ENCODE measurements at regions not wholly inside any gene's neighbourhood (a gene's known extent, or its start where the extent isn't known, plus 50 kb on each side); places are given as distances from the start of the nearest gene placed in this dataset.
"Not testable (repeated sequence)": the region's sequence is repeated elsewhere in the genome, so short reads cannot be mapped to it uniquely, and the experiment has no call there.

DNA sequence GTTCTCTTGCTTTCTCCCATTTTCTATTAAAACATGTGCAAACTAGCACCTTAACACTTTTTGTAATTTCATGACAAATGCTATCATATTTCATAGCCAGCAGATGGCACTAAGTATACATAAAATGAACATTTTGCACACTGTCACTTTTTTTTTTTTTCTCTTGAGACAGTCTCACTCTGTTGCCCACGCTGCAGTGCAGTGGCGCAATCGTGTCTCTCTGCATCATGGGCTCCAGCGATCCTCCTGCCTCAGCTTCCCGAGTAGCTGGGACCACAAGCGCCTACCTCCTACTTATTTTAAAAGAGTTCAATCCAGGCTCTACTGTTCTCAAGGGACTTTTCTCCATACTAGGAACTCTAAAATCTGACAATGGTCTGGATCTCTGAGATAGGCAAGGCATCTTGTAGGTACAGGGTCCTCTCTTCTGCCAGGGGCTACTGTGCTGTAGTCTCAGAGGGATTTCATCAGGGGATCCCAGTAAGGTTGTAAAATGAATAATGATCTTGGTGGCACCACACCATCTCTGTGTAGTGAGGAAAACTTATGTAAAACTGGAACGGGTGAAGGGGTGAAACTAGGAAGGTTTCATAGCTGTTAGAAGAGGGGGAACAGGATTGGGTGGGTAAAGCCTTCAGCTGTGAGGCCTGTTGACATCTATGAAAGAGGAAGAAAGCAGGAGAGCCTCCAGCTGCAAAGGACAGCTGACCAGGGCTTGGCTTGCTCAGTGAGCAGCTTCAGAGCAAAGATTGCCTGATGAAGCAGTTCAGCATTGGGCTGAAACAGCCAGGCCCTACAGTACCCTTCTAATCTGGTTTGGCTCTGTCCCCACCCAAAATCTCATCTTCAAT is 196.9 kb downstream of the AVL9 start:
- H4K20me1 ChIP-seq (ENCODE audit: insufficient read depth, low read length); H3K9me2 ChIP-seq (ENCODE audit: insufficient read depth, low read length); BruUV-seq (replicated peaks); H3K9me3 ChIP-seq (ENCODE audit: low read length); H3K79me2 ChIP-seq (ENCODE audit: insufficient read depth, low read depth, low read length); CTCF ChIA-PET (ENCODE audit: unreplicated experiment); H3K4me1 ChIP-seq (ENCODE audit: insufficient read depth, low read length, poor library complexity, severe bottlenecking); H3K36me3 ChIP-seq (ENCODE audit: insufficient read depth, low read length); H3K27ac ChIP-seq (ENCODE audit: low read depth, low read length, poor library complexity, severe bottlenecking): not testable (repeated sequence)
- Histone ChIP-seq H3K4me3 (ENCODE audit: low read depth, low read length, poor library complexity, severe bottlenecking) (peak overlapping the region; percentile 26), H2AFZ (ENCODE audit: low read length) (peak overlapping the region; percentile 94), H3K4me2 (ENCODE audit: low read length) (peak overlapping the region; percentile 64)
- TF ChIP-seq, protein P1, sequence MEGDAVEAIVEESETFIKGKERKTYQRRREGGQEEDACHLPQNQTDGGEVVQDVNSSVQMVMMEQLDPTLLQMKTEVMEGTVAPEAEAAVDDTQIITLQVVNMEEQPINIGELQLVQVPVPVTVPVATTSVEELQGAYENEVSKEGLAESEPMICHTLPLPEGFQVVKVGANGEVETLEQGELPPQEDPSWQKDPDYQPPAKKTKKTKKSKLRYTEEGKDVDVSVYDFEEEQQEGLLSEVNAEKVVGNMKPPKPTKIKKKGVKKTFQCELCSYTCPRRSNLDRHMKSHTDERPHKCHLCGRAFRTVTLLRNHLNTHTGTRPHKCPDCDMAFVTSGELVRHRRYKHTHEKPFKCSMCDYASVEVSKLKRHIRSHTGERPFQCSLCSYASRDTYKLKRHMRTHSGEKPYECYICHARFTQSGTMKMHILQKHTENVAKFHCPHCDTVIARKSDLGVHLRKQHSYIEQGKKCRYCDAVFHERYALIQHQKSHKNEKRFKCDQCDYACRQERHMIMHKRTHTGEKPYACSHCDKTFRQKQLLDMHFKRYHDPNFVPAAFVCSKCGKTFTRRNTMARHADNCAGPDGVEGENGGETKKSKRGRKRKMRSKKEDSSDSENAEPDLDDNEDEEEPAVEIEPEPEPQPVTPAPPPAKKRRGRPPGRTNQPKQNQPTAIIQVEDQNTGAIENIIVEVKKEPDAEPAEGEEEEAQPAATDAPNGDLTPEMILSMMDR (conservative IDR thresholded peaks at IDR 0.05; ENCODE audit: low read length): peak; percentile 69
- intact Hi-C loops (cut with micrococcal nuclease; ENCODE audit: unreplicated experiment): loop anchor here (5.0 kb wide), 1 partner anchor 415 kb away; the partner anchor contains the start of gene RP9
- peak; percentile 60 for DNase-seq (ENCODE audit: low spot score)
- POLR2A ChIA-PET: interaction anchor here (1.3 kb wide), 1 partner anchor 416 kb away, joined by 3 read pairs; no protein-coding TSS in a partner anchor

DNA sequence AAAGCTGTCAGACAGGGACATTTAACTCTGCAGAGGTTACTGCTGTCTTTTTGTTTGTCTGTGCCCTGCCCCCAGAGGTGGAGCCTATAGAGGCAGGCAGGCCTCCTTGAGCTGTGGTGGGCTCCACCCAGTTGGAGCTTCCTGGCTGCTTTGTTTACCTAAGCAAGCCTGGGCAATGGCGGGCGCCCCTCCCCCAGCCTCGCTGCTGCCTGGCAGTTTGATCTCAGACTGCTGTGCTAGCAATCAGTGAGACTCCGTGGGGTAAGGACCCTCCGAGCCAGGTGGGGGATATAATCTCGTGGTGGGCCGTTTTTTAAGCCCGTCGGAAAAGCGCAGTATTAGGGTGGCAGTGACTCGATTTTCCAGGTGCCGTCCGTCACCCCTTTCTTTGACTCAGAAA is 192.8 kb downstream of the AVL9 start:
- H3K79me2 ChIP-seq (ENCODE audit: insufficient read depth, low read depth, low read length); H3K4me3 ChIP-seq (ENCODE audit: low read depth, low read length, poor library complexity, severe bottlenecking); H3K9me2 ChIP-seq (ENCODE audit: insufficient read depth, low read length); H3K27ac ChIP-seq (ENCODE audit: low read depth, low read length, poor library complexity, severe bottlenecking); BruUV-seq (replicated peaks); H3K9me3 ChIP-seq (ENCODE audit: low read length); CTCF ChIA-PET (ENCODE audit: unreplicated experiment); H3K36me3 ChIP-seq (ENCODE audit: insufficient read depth, low read length); intact Hi-C loops (cut with micrococcal nuclease; ENCODE audit: unreplicated experiment); H4K20me1 ChIP-seq (ENCODE audit: insufficient read depth, low read length); H3K4me1 ChIP-seq (ENCODE audit: insufficient read depth, low read length, poor library complexity, severe bottlenecking); DNase-seq (ENCODE audit: low spot score); H2AFZ ChIP-seq (ENCODE audit: low read length); H3K4me2 ChIP-seq (ENCODE audit: low read length): not testable (repeated sequence)
- POLR2A ChIA-PET: interaction anchor here (0.7 kb wide), 1 partner anchor 1131 kb away, joined by 3 read pairs; no protein-coding TSS in a partner anchor

DNA sequence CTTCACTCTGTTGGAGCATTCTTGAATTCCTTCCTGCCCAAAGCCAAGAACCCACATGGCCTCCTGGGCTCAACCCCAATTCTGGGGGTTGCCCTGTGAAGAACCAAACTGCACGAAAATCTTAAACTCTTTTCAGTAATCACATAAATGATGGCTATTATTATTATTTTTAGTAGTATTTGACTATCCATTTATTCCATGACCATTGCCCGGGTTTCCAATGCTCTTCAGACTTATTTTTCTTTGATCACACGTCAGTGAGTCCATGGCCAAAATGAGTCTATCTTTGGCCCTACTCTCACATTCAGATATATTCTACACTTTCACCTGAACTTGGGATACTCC is 185.9 kb downstream of the AVL9 start:
- Histone ChIP-seq H3K4me2 (ENCODE audit: low read length) (no peak overlapping the region), H3K36me3 (ENCODE audit: insufficient read depth, low read length) (no peaks in the 10 kb centered on the region), H3K79me2 (ENCODE audit: insufficient read depth, low read depth, low read length) (no peaks in the 10 kb centered on the region), H2AFZ (ENCODE audit: low read length) (no peak overlapping the region), H4K20me1 (ENCODE audit: insufficient read depth, low read length) (no peaks in the 10 kb centered on the region), H3K9me2 (ENCODE audit: insufficient read depth, low read length) (no peaks in the 10 kb centered on the region), H3K4me1 (ENCODE audit: insufficient read depth, low read length, poor library complexity, severe bottlenecking) (no peaks in the 10 kb centered on the region), H3K4me3 (ENCODE audit: low read depth, low read length, poor library complexity, severe bottlenecking) (no peak overlapping the region), H3K27ac (ENCODE audit: low read depth, low read length, poor library complexity, severe bottlenecking) (no peak overlapping the region), H3K9me3 (ENCODE audit: low read length) (no peaks in the 10 kb centered on the region)
- TF ChIP-seq EZH2phosphoT487 (IDR thresholded peaks at IDR 0.05; ENCODE audit: borderline replicate concordance, low read depth, low read length): no peak
- TF ChIP-seq, protein P1 (conservative IDR thresholded peaks at IDR 0.05; ENCODE audit: low read length): no peak
- no peak for DNase-seq (ENCODE audit: low spot score)
- intact Hi-C loops (cut with micrococcal nuclease; ENCODE audit: unreplicated experiment): no loop called here
- CTCF ChIA-PET (ENCODE audit: unreplicated experiment): no interaction called here
- POLR2A ChIA-PET: no interaction called here
- BruUV-seq (replicated peaks): no TSS peak
